GM20000 (cell line): ENCODE measurements at regions not wholly inside any gene's neighbourhood (a gene's known extent, or its start where the extent isn't known, plus 50 kb on each side); places are given as distances from the start of the nearest gene placed in this dataset.

ENCODE experiments used
- DNase-seq: peaks from one replicate; pipeline ENCODE4 v3.0.0; 2012; ENCODE audit warnings: low spot score
- CTCF ChIP-seq: IDR thresholded peaks from 2 replicates; pipeline ENCODE4 v1.5.1; 2012; ENCODE audit warnings: mild to moderate bottlenecking, control low read depth; ENCODE audit errors: extremely low read depth, missing control alignments

- TF ChIP-seq CTCF = no peak
- DNase-seq = no peak
Observed at GRCh38 chrX:43350935-43351334, 305.2 kb upstream of the MAOA start.

DNA sequence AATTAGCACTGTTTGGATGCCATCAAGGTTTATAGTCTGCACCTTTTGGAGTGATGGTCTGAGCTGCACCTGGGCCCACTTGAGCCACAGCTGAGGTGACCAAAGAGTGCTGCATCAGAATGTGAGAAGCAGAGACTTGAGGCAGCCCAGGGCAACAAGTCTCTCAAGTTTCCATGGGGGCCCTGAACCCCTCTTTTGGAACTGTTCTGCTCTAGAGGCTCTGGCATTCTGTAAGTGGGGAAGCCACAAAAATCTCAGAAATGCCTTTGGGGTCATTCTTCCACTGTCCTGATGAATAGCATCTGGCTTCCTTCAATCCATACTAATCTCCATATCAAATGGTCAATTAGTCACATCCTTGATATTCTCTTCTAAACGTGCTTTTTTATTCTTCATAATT, 298.4 kb upstream of the MAOA start:
- DNase-seq = no peak
- TF ChIP-seq CTCF = no peak

DNA sequence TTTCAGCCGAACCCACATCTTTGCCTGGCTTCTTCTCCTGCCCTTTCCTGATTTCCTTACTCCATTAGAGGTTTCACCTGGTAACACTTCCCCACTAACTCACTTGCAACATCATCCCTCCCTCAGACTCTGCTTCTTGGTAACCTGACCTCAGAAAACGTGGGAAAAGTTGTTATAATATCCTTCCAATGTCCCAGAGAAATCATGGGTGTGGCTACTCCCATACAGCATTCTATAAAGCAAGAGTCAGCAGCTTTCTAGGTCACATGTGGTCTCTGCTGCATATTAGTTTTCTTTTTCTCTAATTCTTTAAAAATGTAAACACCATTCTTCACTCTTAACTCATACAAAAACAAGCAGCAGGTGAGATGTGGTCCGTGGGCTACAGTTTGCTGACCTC, 283.1 kb upstream of the MAOA start:
- DNase-seq = no peak
- no peak for TF ChIP-seq CTCF

- DNase-seq = no peak
- TF ChIP-seq CTCF = no peak
Observed at GRCh38 chrX:43375136-43375535, 281.0 kb upstream of the MAOA start.

- no peak for TF ChIP-seq CTCF
- no peak for DNase-seq
Observed at GRCh38 chrX:43380704-43381103, 275.4 kb upstream of the MAOA start.

DNA sequence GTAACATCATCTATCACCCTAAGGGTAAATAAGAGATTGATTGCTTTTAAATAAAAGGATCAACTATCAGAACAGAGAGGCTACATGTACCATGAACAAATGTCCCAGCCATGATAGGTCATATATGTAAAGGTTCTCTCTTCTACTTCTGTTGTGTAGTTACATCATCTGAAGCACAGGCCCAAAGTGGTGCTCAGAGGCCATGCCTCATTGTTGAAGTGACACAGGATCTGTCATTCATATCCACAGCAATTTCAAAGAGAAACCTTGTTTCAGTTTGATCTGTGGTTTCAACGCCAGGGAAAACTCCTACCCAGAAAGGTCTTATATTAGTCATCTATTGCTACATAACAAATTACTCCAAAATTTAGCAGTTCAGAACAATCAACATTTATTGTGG, 269.2 kb upstream of the MAOA start:
- no peak for TF ChIP-seq CTCF

GRCh38 chrX:43405191-43405590, 250.9 kb upstream of the MAOA start:
- DNase-seq = no peak
- TF ChIP-seq CTCF = no peak

More for the DNA sequence above, 269.2 kb upstream of the MAOA start:
- DNase-seq = no peak
